Prostate gland (tissue), 2 donors: ENCODE measurements at regions not wholly inside any gene's neighbourhood (a gene's known extent, or its start where the extent isn't known, plus 50 kb on each side); places are given as distances from the start of the nearest gene placed in this dataset.

Source experiments
- POLR2A ChIP-seq: fragments of 450-650 bp; IDR thresholded peaks from one replicate; pipeline ENCODE4 v1.6.1; 2016; ENCODE audit warnings: antibody characterized with exemption, mild to moderate bottlenecking
- TF ChIP-seq, protein P1 (sequence below), 4 experiments: fragments of 200-600 bp in 2 of 4; fragments of 450-650 bp in 2 of 4; sonication (generic) in 2 of 4; IDR thresholded peaks; 1 replicate in 3 of 4; 2 replicates in 1 of 4; pipeline ENCODE4 v1.5.1; 2016 to 2019; ENCODE audit warnings: antibody characterized with exemption in 4 of 4, mild to moderate bottlenecking in 2 of 4, moderate library complexity in 2 of 4

DNA sequence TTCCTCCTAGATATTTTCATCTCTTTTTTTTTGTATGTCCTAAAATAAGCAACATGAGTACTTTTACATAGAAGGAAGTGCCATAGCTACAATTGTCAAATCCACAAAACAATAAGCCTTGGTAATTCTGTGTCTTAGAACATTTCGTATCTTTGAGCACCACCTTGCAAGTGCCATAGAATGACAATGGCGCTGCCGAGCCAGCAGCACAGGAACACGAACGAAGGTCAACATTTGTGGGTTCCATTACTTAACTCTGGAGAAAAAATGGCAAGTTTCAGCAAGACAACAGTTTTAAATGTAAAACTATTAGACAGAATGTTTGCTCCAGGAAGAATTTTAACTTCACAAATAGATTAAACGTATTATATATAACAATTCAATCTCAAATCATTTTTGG lies 222.1 kb downstream of the CHRM3 start:
- TF ChIP-seq, protein P1, sequence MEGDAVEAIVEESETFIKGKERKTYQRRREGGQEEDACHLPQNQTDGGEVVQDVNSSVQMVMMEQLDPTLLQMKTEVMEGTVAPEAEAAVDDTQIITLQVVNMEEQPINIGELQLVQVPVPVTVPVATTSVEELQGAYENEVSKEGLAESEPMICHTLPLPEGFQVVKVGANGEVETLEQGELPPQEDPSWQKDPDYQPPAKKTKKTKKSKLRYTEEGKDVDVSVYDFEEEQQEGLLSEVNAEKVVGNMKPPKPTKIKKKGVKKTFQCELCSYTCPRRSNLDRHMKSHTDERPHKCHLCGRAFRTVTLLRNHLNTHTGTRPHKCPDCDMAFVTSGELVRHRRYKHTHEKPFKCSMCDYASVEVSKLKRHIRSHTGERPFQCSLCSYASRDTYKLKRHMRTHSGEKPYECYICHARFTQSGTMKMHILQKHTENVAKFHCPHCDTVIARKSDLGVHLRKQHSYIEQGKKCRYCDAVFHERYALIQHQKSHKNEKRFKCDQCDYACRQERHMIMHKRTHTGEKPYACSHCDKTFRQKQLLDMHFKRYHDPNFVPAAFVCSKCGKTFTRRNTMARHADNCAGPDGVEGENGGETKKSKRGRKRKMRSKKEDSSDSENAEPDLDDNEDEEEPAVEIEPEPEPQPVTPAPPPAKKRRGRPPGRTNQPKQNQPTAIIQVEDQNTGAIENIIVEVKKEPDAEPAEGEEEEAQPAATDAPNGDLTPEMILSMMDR (IDR thresholded peaks at IDR 0.05), result no peak
- TF ChIP-seq POLR2A, result no peak
